ENCODE measurements at regions not wholly inside any gene's neighbourhood (a gene's known extent, or its start where the extent isn't known, plus 50 kb on each side); places are given as distances from the start of the nearest gene placed in this dataset.
"Not testable (repeated sequence)": the region's sequence is repeated elsewhere in the genome, so short reads cannot be mapped to it uniquely, and the experiment has no call there.

- TF ChIP-seq CTCF (IDR thresholded peaks at IDR 0.05), result no peak
Observed at GRCh38 chr11:109958131-109958820, 134.9 kb upstream of the ZC3H12C start.

GRCh38 chr11:109958821-109959166 lies 134.4 kb upstream of the ZC3H12C start:
- no peak for DNase-seq (ENCODE audit: low spot score)
- TF ChIP-seq CTCF (IDR thresholded peaks at IDR 0.05), result no peak
- ATAC-seq (ENCODE audit: low FRiP score), result no peak

More at GRCh38 chr11:109958131-109958820, 134.9 kb upstream of the ZC3H12C start:
- DNase-seq (ENCODE audit: low spot score) (no peak), ATAC-seq (ENCODE audit: low FRiP score) (no peak)

GRCh38 chr11:109960831-109961230 lies 132.4 kb upstream of the ZC3H12C start:
- DNase-seq (ENCODE audit: low spot score) (no peak), ATAC-seq (ENCODE audit: low FRiP score) (peak; percentile 37)
- TF ChIP-seq CTCF (IDR thresholded peaks at IDR 0.05), result no peak

- no peak for ATAC-seq (ENCODE audit: low FRiP score)
- no peak for TF ChIP-seq CTCF (IDR thresholded peaks at IDR 0.05)
Observed at GRCh38 chr11:109961261-109961660, 131.9 kb upstream of the ZC3H12C start.

GRCh38 chr11:109963101-109963500 lies 130.1 kb upstream of the ZC3H12C start:
- TF ChIP-seq CTCF (IDR thresholded peaks at IDR 0.05), result no peak
- no peak for ATAC-seq (ENCODE audit: low FRiP score)
- no peak for DNase-seq (ENCODE audit: low spot score)

More at GRCh38 chr11:109961261-109961660, 131.9 kb upstream of the ZC3H12C start:
- no peak for DNase-seq (ENCODE audit: low spot score)

- ATAC-seq (ENCODE audit: low FRiP score), result no peak
- no peak for DNase-seq (ENCODE audit: low spot score)
- TF ChIP-seq CTCF (IDR thresholded peaks at IDR 0.05), result no peak
Observed at GRCh38 chr11:109964487-109964886, 128.7 kb upstream of the ZC3H12C start.

GRCh38 chr11:109965445-109965844 lies 127.7 kb upstream of the ZC3H12C start:
- ATAC-seq (ENCODE audit: low FRiP score); DNase-seq (ENCODE audit: low spot score): not testable (repeated sequence)

GRCh38 chr11:109965926-109966325 lies 127.3 kb upstream of the ZC3H12C start:
- not testable (repeated sequence) for DNase-seq (ENCODE audit: low spot score); ATAC-seq (ENCODE audit: low FRiP score)

GRCh38 chr11:109967136-109967535 lies 126.1 kb upstream of the ZC3H12C start:
- ATAC-seq (ENCODE audit: low FRiP score); DNase-seq (ENCODE audit: low spot score): not testable (repeated sequence)

Measured in omental fat pad (tissue), 3 donors.